Pulmonary artery endothelial cell (primary cell): ENCODE measurements at regions not wholly inside any gene's neighbourhood (a gene's known extent, or its start where the extent isn't known, plus 50 kb on each side); places are given as distances from the start of the nearest gene placed in this dataset.
A peak's percentile ranks its signal among the peaks of the same experiment; 100 is the strongest.
"Not testable (repeated sequence)": the region's sequence is repeated elsewhere in the genome, so short reads cannot be mapped to it uniquely, and the experiment has no call there.

Experiments
- DNase-seq: peaks from one replicate; pipeline ENCODE4 v3.0.0-alpha.2; 2011; ENCODE audit warnings: low read depth, low spot score

- DNase-seq: no peak
Observed at GRCh38 chr11:103584720-103585119, 451.7 kb upstream of the DDI1 start.

DNA sequence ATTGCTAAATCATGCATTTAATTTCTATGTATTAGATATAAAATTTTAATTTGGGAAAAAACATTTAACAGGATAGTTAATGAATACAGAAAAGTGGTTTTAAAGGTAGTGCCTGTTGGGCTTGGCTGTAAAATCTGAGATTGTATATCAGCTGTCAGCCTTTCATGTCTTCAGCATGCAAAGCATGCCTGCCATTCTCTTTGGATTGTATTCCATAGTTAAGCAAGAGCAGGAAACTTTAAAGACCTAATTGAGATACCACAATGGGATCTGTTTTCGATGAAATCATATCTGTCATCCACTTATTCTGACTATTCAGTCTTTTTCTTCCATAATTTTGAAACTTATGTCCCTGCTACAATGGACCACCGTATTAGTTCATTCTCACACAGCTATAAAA, 451.0 kb upstream of the DDI1 start:
- DNase-seq: no peak

- DNase-seq: no peak
Observed at GRCh38 chr11:103585911-103586310, 450.5 kb upstream of the DDI1 start.

DNA sequence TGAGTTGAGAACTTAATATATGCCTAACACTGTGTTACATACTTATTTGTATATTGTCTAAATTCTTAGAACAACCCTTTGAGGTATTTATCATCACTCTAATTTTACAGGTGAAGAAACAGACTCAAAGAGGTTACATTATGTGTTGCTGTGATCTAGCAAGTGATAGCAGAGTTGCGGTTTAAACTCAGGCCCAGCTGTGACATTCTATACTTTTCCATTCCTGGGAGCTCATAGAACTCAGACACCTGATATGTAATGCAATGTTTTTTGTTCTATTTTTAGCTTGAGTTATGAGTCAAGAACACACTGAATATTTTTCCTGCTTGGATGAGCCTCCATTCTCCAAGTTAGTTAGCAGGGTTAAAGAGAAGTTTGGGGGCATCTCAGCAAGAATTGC, 449.7 kb upstream of the DDI1 start:
- DNase-seq: no peak

DNA sequence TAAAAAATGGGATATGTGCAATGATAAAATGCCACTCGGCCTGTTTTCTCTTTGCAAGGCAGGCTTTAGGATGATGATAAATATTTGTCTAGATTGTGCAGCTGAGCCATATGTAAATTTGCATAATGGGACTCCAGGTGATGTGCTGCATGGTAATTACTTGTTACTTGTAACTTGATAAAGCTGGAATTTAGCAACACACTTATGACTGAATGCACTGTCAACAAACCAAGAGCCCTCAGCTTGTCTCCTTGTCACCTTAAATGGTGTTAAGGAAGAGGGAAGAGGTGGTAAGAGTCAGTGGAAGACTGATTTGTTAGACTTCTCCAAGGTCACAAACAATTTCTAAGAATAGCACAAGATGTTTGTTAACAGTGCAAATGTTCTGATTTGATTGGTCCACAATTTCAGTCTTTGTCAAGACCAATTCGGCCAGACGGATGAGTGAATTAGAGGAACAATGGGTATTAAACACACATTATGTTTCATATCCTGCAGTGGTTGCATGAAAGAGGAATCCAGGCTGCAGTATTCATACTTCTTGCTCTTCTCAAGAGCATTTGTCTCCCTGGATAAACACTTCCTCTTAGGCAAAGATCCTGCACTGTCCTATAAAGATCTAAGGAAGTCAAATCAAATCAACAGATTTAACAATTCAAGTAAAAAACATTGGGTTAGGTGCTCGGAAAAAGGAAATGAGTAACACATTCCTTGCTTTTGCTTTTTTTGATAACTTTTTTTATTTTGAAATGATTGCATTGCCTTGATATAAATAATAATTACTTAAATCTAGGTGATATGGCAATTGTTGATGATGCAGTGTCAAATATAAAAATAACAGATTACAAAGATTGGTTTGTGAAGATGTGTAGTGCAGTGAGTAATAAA, 448.3 kb upstream of the DDI1 start:
- DNase-seq: peak; percentile 87

GRCh38 chr11:103591554-103591953, 444.9 kb upstream of the DDI1 start:
- peak; percentile 74 for DNase-seq

- no peak for DNase-seq
Observed at GRCh38 chr11:103594283-103594682, 442.2 kb upstream of the DDI1 start.

GRCh38 chr11:103596315-103596714, 440.1 kb upstream of the DDI1 start:
- DNase-seq: no peak

GRCh38 chr11:103601225-103601846, 435.1 kb upstream of the DDI1 start:
- no peak for DNase-seq

DNA sequence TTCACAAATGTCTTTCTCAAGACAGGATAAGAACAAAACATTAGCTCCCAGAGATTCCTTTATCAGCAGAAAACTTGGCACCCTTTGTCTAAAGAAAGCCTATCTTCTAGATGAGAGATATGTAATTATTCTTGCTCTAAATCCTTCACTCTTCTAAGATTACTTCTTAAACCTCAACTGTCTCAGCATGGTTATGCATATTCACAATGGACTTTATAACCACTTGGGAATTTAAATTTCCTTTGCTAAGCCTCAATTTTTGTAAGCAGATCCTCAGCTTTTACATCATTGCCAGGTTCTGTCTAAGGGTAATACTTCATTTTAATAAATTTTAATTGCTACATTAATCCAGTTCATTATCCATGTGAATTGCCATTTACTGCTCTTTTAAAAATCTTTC, 433.6 kb upstream of the DDI1 start:
- DNase-seq: no peak

DNA sequence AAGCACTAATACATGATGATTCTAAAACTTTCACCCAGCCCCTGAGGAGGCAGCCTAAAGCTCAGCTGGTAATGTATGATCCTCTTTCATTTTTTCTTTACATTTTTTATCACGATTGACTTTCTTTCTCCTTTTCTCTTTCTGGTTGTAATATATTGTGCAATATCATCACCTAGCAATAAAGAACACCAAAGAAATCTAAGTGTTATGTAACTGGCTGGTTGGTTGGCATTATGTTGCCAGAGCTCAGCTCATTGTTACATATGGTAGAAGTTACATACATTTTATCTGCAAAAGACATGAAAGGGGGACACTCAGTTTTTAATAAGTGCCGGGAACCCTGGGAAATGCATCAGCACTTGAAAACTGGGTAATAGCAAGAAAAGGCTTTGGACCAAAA, 432.1 kb upstream of the DDI1 start:
- DNase-seq: no peak

DNA sequence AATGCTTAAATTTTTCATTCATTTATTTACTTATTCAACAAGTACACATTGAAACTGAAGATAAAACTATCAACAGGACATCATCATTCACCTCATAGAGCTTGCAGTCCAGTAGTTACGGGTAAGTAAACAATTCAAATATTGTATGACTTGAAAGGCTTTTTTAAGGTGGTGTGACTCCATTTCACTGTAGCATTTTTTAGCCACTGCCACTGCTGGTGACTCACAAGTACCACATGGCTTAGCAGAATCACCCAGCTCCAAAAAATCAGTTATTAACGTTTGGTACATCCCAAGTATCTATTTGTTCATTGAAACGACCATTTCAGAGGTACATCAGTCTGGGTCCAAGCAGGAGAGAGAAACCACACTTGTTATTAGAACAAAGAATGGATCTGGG, 427.9 kb upstream of the DDI1 start:
- no peak for DNase-seq

GRCh38 chr11:103609117-103610066, 427.0 kb upstream of the DDI1 start:
- peak; percentile 94 for DNase-seq

- DNase-seq: no peak
Observed at GRCh38 chr11:103610435-103610834, 426.0 kb upstream of the DDI1 start.

DNA sequence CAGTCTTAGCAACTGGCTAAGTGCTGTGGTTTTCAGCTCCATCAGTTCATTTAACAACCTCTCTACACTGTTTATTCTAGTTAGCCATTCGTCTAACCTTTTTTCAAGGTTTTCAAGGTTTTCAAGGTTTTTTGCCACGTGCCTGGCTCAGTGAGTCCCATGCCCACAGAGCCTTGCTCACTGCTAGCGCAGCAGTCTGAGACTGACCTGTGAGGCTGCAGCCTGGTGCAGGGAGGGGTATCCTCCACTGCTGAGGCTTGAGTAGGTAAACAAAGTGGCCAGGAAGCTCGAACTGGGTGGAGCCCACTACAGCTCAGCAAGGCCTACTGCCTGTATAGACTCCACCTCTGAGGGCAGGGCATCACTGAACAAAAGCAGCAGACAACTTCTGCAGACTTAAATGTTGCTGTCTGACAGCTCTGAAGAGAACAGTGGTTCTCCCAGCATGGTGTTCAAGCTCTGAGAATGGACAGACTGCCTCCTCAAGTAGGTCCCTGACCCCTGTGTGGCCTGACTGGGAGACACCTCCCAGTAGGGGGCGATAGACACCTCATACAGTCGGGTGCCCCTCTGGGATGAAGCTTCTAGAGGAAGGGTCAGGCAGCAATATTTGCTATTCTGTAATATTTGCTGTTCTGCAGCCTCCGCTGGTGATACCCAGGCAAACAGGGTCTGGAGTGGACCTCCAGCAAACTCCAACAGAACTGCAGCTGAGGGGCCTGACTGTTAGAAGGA, 424.7 kb upstream of the DDI1 start:
- not testable (repeated sequence) for DNase-seq

DNA sequence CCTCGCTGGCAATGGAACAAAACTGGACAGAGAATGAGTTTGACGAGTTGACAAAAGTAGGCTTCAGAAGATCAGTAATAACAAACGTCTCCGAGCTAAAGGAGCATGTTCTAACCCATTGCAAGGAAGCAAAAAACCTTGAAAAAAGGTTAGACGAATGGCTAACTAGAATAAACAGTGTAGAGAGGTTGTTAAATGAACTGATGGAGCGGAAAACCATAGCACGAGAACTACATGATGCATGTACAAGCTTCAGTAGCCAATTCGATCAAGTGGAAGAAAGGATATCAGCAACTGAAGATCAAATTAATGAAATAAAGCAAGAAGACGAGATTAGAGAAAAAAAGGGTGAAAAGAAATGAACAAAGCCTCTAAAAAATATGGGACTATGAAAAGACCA, 424.0 kb upstream of the DDI1 start:
- DNase-seq: not testable (repeated sequence)

DNA sequence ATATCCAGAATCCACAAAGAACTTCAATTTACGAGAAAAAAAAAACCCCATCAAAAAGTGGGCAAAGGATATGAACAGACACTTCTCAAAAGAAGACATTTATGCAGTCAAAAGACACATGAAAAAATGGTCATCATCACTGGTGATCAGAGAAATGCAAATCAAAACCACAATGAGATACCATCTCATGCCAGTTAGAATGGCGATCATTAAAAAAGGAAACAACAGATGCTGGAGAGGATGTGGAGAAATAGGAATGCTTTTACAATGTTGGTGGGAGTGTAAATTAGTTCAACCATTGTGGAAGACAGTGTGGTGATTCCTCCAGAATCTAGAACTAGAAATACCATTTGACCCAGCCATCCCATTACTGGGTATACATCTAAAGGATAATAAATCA, 419.9 kb upstream of the DDI1 start:
- not testable (repeated sequence) for DNase-seq

GRCh38 chr11:103618528-103618927, 417.9 kb upstream of the DDI1 start:
- no peak for DNase-seq

DNA sequence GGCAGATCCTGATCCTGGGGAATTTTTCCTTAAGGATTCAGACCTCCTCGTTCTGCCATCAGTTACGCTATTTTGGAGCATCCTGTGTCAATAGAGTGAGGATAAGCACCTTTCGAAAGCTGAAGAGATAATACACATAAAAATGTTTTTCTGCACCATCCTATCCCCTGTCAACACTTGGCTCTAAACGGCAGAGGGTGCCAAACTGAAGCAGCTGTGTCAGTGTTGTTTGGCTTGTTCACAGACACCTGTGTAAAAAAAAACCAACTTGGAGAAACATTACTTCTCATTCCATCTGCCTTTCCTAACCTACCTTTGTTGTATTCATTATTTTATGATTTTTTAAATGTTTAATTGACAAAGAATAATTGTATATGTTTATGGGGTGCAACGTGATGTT, 417.0 kb upstream of the DDI1 start:
- no peak for DNase-seq

DNA sequence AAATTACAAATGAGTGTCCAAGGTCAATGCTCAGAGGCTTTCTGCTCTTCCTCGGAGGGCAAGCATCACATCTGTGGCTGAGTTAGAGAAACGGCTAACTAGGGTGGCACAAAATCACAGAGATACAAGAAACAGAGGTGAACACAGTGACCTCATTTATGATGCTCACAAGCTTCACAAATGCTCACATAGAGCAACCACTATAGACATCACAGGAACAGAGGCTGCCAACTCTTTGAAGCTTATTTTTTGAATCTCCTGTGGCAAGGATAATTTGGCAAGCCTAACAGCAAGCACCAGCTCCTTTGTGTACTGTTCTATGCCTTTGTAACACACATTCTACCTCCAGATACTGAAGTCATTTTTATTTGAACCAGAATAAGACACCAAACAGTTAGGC, 416.5 kb upstream of the DDI1 start:
- no peak for DNase-seq

DNA sequence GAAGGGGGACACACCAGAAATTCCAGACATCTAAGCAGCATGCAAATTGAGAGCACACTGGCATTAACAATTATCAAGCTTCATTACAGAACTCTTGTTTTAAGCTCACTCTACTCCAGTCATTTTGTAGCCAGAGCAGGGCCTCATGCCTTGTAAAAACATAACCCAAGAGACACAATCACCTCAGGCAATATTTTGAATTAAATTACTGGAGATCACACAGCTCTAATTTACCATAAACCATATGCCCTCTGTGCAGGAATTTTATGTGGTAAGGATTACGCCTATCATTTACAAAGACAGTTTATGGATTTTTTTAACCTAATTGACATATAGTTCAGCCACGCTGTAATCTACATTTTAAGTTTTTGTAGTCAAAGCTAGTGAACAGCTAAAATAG, 414.1 kb upstream of the DDI1 start:
- DNase-seq: no peak
